Astrocyte (in vitro differentiated cells and primary cell): ENCODE measurements at regions not wholly inside any gene's neighbourhood (a gene's known extent, or its start where the extent isn't known, plus 50 kb on each side); places are given as distances from the start of the nearest gene placed in this dataset.

Experiments used
- DNase-seq: peaks from one replicate; pipeline ENCODE4 v3.0.0-alpha.2; 2010; ENCODE audit warnings: low read depth
- FAIRE-seq: peaks from 2 replicates; lab custom pipeline; 2011; peaks lifted over from hg19 to GRCh38; lab: Jason Lieb, UNC
- H2AFZ ChIP-seq: 2 replicates; pipeline ENCODE4 v1.6.0; 2012; ENCODE audit warnings: low read depth, low read length, inconsistent platforms
- H3K27ac ChIP-seq: 2 replicates; pipeline ENCODE4 v1.5.1; 2011; ENCODE audit warnings: low read depth, low read length, inconsistent platforms
- H3K27me3 ChIP-seq: 2 replicates; pipeline ENCODE4 v1.6.0; 2011; ENCODE audit warnings: low read length, inconsistent platforms; ENCODE audit not compliant: insufficient read depth
- H3K36me3 ChIP-seq: 2 replicates; pipeline ENCODE4 v1.5.1; 2011; ENCODE audit warnings: low read length, inconsistent platforms; ENCODE audit not compliant: insufficient read depth
- H3K4me1 ChIP-seq: 2 replicates; pipeline ENCODE4 v1.5.1; 2011; ENCODE audit warnings: low read length, inconsistent platforms; ENCODE audit not compliant: insufficient read depth
- H3K4me2 ChIP-seq: 2 replicates; pipeline ENCODE4 v1.6.0; 2012; ENCODE audit warnings: low read length, inconsistent platforms
- H3K4me3 ChIP-seq: 2 replicates; pipeline ENCODE4 v1.5.1; 2011; ENCODE audit warnings: low read depth, mild to moderate bottlenecking, low read length, inconsistent platforms; ENCODE audit not compliant: insufficient read depth
- H3K79me2 ChIP-seq: 2 replicates; pipeline ENCODE4 v1.6.0; 2012; ENCODE audit warnings: mild to moderate bottlenecking, low read length, inconsistent platforms; ENCODE audit not compliant: insufficient read depth
- H3K9ac ChIP-seq: 2 replicates; pipeline ENCODE4 v1.6.0; 2012; ENCODE audit warnings: mild to moderate bottlenecking, low read length, inconsistent platforms
- H3K9me3 ChIP-seq: 2 replicates; pipeline ENCODE4 v1.5.1; 2012; ENCODE audit warnings: low read depth, mild to moderate bottlenecking, low read length, inconsistent platforms; ENCODE audit not compliant: insufficient read depth
- H4K20me1 ChIP-seq: 2 replicates; pipeline ENCODE4 v1.6.0; 2012; ENCODE audit warnings: low read length, inconsistent platforms; ENCODE audit not compliant: insufficient read depth
- H3K27ac Mint-ChIP-seq: one replicate; pipeline ENCODE4 v1.8.0; 2021; ENCODE audit warnings: mild to moderate bottlenecking, mixed read lengths; ENCODE audit not compliant: unreplicated experiment
- H3K27me3 Mint-ChIP-seq: one replicate; pipeline ENCODE4 v1.8.0; 2021; ENCODE audit warnings: low read depth, mixed read lengths; ENCODE audit not compliant: unreplicated experiment
- H3K36me3 Mint-ChIP-seq: one replicate; pipeline ENCODE4 v1.8.0; 2021; ENCODE audit warnings: low read depth, mixed read lengths; ENCODE audit not compliant: unreplicated experiment
- H3K4me1 Mint-ChIP-seq: one replicate; pipeline ENCODE4 v1.8.0; 2021; ENCODE audit warnings: low read depth, mixed read lengths; ENCODE audit not compliant: unreplicated experiment
- H3K4me3 Mint-ChIP-seq: one replicate; pipeline ENCODE4 v1.8.0; 2021; ENCODE audit warnings: mild to moderate bottlenecking, moderate library complexity, mixed read lengths; ENCODE audit not compliant: unreplicated experiment
- H3K9me3 Mint-ChIP-seq: one replicate; pipeline ENCODE4 v1.8.0; 2021; ENCODE audit warnings: mild to moderate bottlenecking, mixed read lengths; ENCODE audit not compliant: unreplicated experiment
- EZH2 ChIP-seq: IDR thresholded peaks from 2 replicates; pipeline ENCODE4 v1.6.1; 2012; ENCODE audit warnings: mild to moderate bottlenecking, low read length, inconsistent platforms; ENCODE audit not compliant: insufficient read depth
- TF ChIP-seq, protein P1 (sequence below): IDR thresholded peaks from 2 replicates; pipeline ENCODE4 v1.5.1; 2011; ENCODE audit warnings: low read depth, mild to moderate bottlenecking, inconsistent platforms, low read length, moderate library complexity; ENCODE audit not compliant: insufficient read depth

GRCh38 chr7:85290269-85290668 is 103.4 kb upstream of the SEMA3D start:
- no peaks in the 10 kb centered on the region for H4K20me1 ChIP-seq
- no peak overlapping the region for H3K27ac ChIP-seq
- DNase-seq = no peak
- no peak overlapping the region for H2AFZ ChIP-seq
- H3K4me3 ChIP-seq = no peak overlapping the region
- H3K27ac Mint-ChIP-seq = no peak overlapping the region
- H3K79me2 ChIP-seq = no peaks in the 10 kb centered on the region
- no peak overlapping the region for H3K9ac ChIP-seq
- H3K4me1 ChIP-seq = no peaks in the 10 kb centered on the region
- no peaks in the 10 kb centered on the region for H3K4me1 Mint-ChIP-seq
- H3K4me3 Mint-ChIP-seq = no peak overlapping the region
- H3K36me3 ChIP-seq = no peaks in the 10 kb centered on the region
- H3K4me2 ChIP-seq = no peak overlapping the region
- TF ChIP-seq, protein P1, sequence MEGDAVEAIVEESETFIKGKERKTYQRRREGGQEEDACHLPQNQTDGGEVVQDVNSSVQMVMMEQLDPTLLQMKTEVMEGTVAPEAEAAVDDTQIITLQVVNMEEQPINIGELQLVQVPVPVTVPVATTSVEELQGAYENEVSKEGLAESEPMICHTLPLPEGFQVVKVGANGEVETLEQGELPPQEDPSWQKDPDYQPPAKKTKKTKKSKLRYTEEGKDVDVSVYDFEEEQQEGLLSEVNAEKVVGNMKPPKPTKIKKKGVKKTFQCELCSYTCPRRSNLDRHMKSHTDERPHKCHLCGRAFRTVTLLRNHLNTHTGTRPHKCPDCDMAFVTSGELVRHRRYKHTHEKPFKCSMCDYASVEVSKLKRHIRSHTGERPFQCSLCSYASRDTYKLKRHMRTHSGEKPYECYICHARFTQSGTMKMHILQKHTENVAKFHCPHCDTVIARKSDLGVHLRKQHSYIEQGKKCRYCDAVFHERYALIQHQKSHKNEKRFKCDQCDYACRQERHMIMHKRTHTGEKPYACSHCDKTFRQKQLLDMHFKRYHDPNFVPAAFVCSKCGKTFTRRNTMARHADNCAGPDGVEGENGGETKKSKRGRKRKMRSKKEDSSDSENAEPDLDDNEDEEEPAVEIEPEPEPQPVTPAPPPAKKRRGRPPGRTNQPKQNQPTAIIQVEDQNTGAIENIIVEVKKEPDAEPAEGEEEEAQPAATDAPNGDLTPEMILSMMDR = no peak
- TF ChIP-seq EZH2 = no peak
- no peak for FAIRE-seq
- H3K9me3 Mint-ChIP-seq = no peaks in the 10 kb centered on the region
- no peaks in the 10 kb centered on the region for H3K36me3 Mint-ChIP-seq
- no peaks in the 10 kb centered on the region for H3K27me3 Mint-ChIP-seq
- no peaks in the 10 kb centered on the region for H3K27me3 ChIP-seq
- no peaks in the 10 kb centered on the region for H3K9me3 ChIP-seq

GRCh38 chr7:85289279-85289678 is 102.4 kb upstream of the SEMA3D start:
- Histone ChIP-seq H4K20me1 (no peaks in the 10 kb centered on the region), H3K4me2 (no peak overlapping the region), H3K27ac (no peak overlapping the region), H3K36me3 (no peaks in the 10 kb centered on the region), H3K4me3 (no peak overlapping the region), H3K9me3 (no peaks in the 10 kb centered on the region), H2AFZ (no peak overlapping the region), H3K9ac (no peak overlapping the region), H3K4me1 (no peaks in the 10 kb centered on the region), H3K27me3 (no peaks in the 10 kb centered on the region), H3K79me2 (no peaks in the 10 kb centered on the region)
- Mint-ChIP-seq H3K27me3 (no peaks in the 10 kb centered on the region), H3K4me1 (no peaks in the 10 kb centered on the region), H3K4me3 (no peak overlapping the region), H3K36me3 (no peaks in the 10 kb centered on the region), H3K9me3 (no peaks in the 10 kb centered on the region), H3K27ac (no peak overlapping the region)
- TF ChIP-seq, protein P1 = no peak
- TF ChIP-seq EZH2 = no peak
- FAIRE-seq (no peak), DNase-seq (peak; percentile 4)

DNA sequence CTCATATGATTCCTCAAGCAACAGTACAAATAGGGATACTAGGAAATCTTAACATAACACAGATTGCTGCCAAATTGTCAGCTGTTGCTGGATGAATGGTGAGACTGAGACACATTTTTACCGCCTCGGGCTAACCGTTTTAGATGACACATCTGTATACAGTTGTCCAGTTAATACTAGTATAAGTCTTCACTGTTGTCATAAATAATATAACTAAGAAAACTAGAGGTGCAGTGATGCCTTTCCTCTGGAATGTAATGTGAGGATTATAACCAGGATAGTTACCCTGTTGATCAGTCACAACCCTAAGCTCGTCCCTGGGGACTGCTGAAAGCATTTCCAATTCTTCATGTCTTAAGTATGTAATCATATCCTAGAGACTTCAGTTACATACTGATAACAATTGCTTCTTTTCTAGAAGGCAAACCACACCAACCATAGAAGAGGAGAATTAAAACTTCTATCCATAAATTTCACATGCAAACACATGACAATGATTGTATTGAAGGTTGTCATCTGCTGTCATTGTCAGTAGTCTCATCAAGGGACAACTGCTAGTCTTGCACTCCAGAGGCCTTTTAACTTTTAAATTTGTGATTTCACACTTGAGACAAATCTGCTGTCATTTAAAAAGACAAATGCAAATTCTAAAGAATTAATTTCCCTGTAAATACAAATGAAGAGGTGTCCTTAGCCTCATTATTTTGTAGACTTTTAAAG is 100.4 kb upstream of the SEMA3D start:
- Histone ChIP-seq H3K9ac (no peak overlapping the region), H3K27me3 (no peaks in the 10 kb centered on the region), H3K4me1 (no peaks in the 10 kb centered on the region), H3K4me3 (no peak overlapping the region), H3K36me3 (no peaks in the 10 kb centered on the region), H3K79me2 (no peaks in the 10 kb centered on the region), H3K27ac (no peak overlapping the region), H3K4me2 (no peak overlapping the region), H4K20me1 (no peaks in the 10 kb centered on the region), H3K9me3 (no peaks in the 10 kb centered on the region), H2AFZ (no peak overlapping the region)
- Mint-ChIP-seq H3K36me3 (no peaks in the 10 kb centered on the region), H3K27ac (no peak overlapping the region), H3K4me3 (no peak overlapping the region), H3K9me3 (no peaks in the 10 kb centered on the region), H3K4me1 (no peaks in the 10 kb centered on the region), H3K27me3 (no peaks in the 10 kb centered on the region)
- DNase-seq = no peak
- TF ChIP-seq, protein P1 = no peak
- no peak for TF ChIP-seq EZH2
- FAIRE-seq = peak; percentile 67
